Neural progenitor cell (in vitro differentiated cells): ENCODE measurements at regions not wholly inside any gene's neighbourhood (a gene's known extent, or its start where the extent isn't known, plus 50 kb on each side); places are given as distances from the start of the nearest gene placed in this dataset.

Experiments used
- DNase-seq: peaks from one replicate; pipeline ENCODE4 v3.0.0-alpha.2; 2016; ENCODE audit warnings: low spot score
- H2AFZ ChIP-seq: fragments of 200-600 bp; sonication (generic); replicated peaks from 2 replicates; pipeline ENCODE4 v1.6.1; 2016; ENCODE audit warnings: antibody characterized with exemption
- H3F3A ChIP-seq: fragments of 200-600 bp; sonication (generic); 2 replicates; pipeline ENCODE4 v1.6.1; 2016; ENCODE audit warnings: antibody characterized with exemption, low read depth
- H3K27ac ChIP-seq: fragments of 200-600 bp; sonication (generic); 2 replicates; pipeline ENCODE4 v1.5.1; 2016; ENCODE audit warnings: mild to moderate bottlenecking
- H3K27me3 ChIP-seq: fragments of 200-600 bp; sonication (generic); 2 replicates; pipeline ENCODE4 v1.6.1; 2016; ENCODE audit warnings: mild to moderate bottlenecking, moderate library complexity
- H3K36me3 ChIP-seq: fragments of 200-600 bp; sonication (generic); 2 replicates; pipeline ENCODE4 v1.5.1; 2016
- H3K4me1 ChIP-seq: fragments of 200-600 bp; sonication (generic); 2 replicates; pipeline ENCODE4 v1.6.1; 2016; ENCODE audit warnings: mixed run types
- H3K4me2 ChIP-seq: fragments of 200-600 bp; sonication (generic); 2 replicates; pipeline ENCODE4 v1.6.1; 2016
- H3K4me3 ChIP-seq: fragments of 200-600 bp; sonication (generic); 2 replicates; pipeline ENCODE4 v1.5.1; 2016
- H3K79me2 ChIP-seq: fragments of 200-600 bp; sonication (generic); 2 replicates; pipeline ENCODE4 v1.6.1; 2016; ENCODE audit warnings: low read depth
- H3K9ac ChIP-seq: fragments of 200-600 bp; sonication (generic); 2 replicates; pipeline ENCODE4 v1.6.1; 2016
- H3K9me3 ChIP-seq: fragments of 200-600 bp; sonication (generic); 2 replicates; pipeline ENCODE4 v1.5.1; 2016; ENCODE audit warnings: low read depth
- H4K20me1 ChIP-seq: fragments of 200-600 bp; sonication (generic); 2 replicates; pipeline ENCODE4 v1.6.1; 2016; ENCODE audit warnings: low read depth
- H3K27ac Mint-ChIP-seq: 3 replicates; pipeline ENCODE4 v1.8.0; 2021; ENCODE audit warnings: mixed read lengths
- H3K27me3 Mint-ChIP-seq: 2 replicates; pipeline ENCODE4 v1.8.0; 2022; ENCODE audit warnings: low read depth, mild to moderate bottlenecking, inconsistent platforms, moderate library complexity, mixed read lengths; ENCODE audit not compliant: insufficient read depth
- H3K36me3 Mint-ChIP-seq: 3 replicates; pipeline ENCODE4 v1.8.0; 2021; ENCODE audit warnings: mixed read lengths
- H3K4me1 Mint-ChIP-seq: 3 replicates; pipeline ENCODE4 v1.8.0; 2021; ENCODE audit warnings: mixed read lengths
- H3K4me3 Mint-ChIP-seq: 3 replicates; pipeline ENCODE4 v1.8.0; 2021; ENCODE audit warnings: mild to moderate bottlenecking, moderate library complexity, mixed read lengths
- H3K9me3 Mint-ChIP-seq: 3 replicates; pipeline ENCODE4 v1.8.0; 2020; ENCODE audit warnings: mixed read lengths
- CTCF ChIP-seq: fragments of 200-600 bp; sonication (generic); IDR thresholded peaks from 2 replicates; pipeline ENCODE4 v1.5.1; 2017; ENCODE audit warnings: antibody characterized with exemption, mild to moderate bottlenecking
- EZH2 ChIP-seq: fragments of 200-600 bp; sonication (generic); IDR thresholded peaks from 2 replicates; pipeline ENCODE4 v1.6.1; 2017; ENCODE audit warnings: antibody characterized with exemption, mild to moderate bottlenecking, moderate library complexity
- EZH2phosphoT487 ChIP-seq: fragments of 200-600 bp; sonication (generic); IDR thresholded peaks from 2 replicates; pipeline ENCODE4 v1.6.1; 2017; ENCODE audit warnings: antibody characterized with exemption

GRCh38 chr19:28497887-28498286, 715.1 kb downstream of the UQCRFS1 start:
- H3K36me3 ChIP-seq: no peaks in the 10 kb centered on the region
- no peaks in the 10 kb centered on the region for H3K27me3 ChIP-seq
- H3K9me3 Mint-ChIP-seq: no peaks in the 10 kb centered on the region
- H3K4me2 ChIP-seq: no peak overlapping the region
- no peak overlapping the region for H3K4me3 ChIP-seq
- H3K27ac ChIP-seq: no peak overlapping the region
- no peak for TF ChIP-seq CTCF
- no peak for TF ChIP-seq EZH2
- TF ChIP-seq EZH2phosphoT487: no peak
- H4K20me1 ChIP-seq: no peaks in the 10 kb centered on the region
- H3K4me1 ChIP-seq: peaks cover 23% of the 10 kb centered on the region
- H2AFZ ChIP-seq: no peak overlapping the region
- no peaks in the 10 kb centered on the region for H3K9me3 ChIP-seq
- H3K4me3 Mint-ChIP-seq: no peak overlapping the region
- peaks cover 40% of the 10 kb centered on the region for H3K4me1 Mint-ChIP-seq
- no peak overlapping the region for H3K9ac ChIP-seq
- peaks cover 21% of the 10 kb centered on the region for H3F3A ChIP-seq
- no peaks in the 10 kb centered on the region for H3K36me3 Mint-ChIP-seq
- no peak overlapping the region for H3K27ac Mint-ChIP-seq
- no peak for DNase-seq
- peaks cover 7% of the 10 kb centered on the region for H3K27me3 Mint-ChIP-seq
- H3K79me2 ChIP-seq: no peaks in the 10 kb centered on the region

GRCh38 chr19:28497137-28497536, 715.8 kb downstream of the UQCRFS1 start:
- Histone ChIP-seq H3F3A (peaks cover 21% of the 10 kb centered on the region), H3K36me3 (no peaks in the 10 kb centered on the region), H3K4me1 (peaks cover 28% of the 10 kb centered on the region), H3K79me2 (no peaks in the 10 kb centered on the region), H3K4me2 (no peak overlapping the region), H4K20me1 (no peaks in the 10 kb centered on the region), H2AFZ (no peak overlapping the region), H3K4me3 (no peak overlapping the region), H3K9ac (no peak overlapping the region), H3K27ac (no peak overlapping the region), H3K9me3 (no peaks in the 10 kb centered on the region), H3K27me3 (no peaks in the 10 kb centered on the region)
- DNase-seq: no peak
- H3K27ac Mint-ChIP-seq: no peak overlapping the region
- peaks cover 7% of the 10 kb centered on the region for H3K27me3 Mint-ChIP-seq
- no peaks in the 10 kb centered on the region for H3K9me3 Mint-ChIP-seq
- no peak overlapping the region for H3K4me3 Mint-ChIP-seq
- TF ChIP-seq EZH2phosphoT487: no peak
- TF ChIP-seq CTCF: no peak
- TF ChIP-seq EZH2: no peak
- H3K4me1 Mint-ChIP-seq: peaks cover 47% of the 10 kb centered on the region
- H3K36me3 Mint-ChIP-seq: no peaks in the 10 kb centered on the region

GRCh38 chr19:28495046-28495445, 717.9 kb downstream of the UQCRFS1 start:
- H3K9me3 Mint-ChIP-seq: no peaks in the 10 kb centered on the region
- no peaks in the 10 kb centered on the region for H3K79me2 ChIP-seq
- peak overlapping the region; percentile 50 for H3K27ac Mint-ChIP-seq
- H2AFZ ChIP-seq: no peak overlapping the region
- H3K9me3 ChIP-seq: no peaks in the 10 kb centered on the region
- no peak overlapping the region for H3K27ac ChIP-seq
- no peaks in the 10 kb centered on the region for H3K27me3 ChIP-seq
- H3K36me3 ChIP-seq: no peaks in the 10 kb centered on the region
- no peak overlapping the region for H3K4me3 Mint-ChIP-seq
- H3K4me2 ChIP-seq: peak overlapping the region; percentile 63
- H3K4me1 ChIP-seq: peaks cover 34% of the 10 kb centered on the region
- H3K9ac ChIP-seq: no peak overlapping the region
- no peak for DNase-seq
- H4K20me1 ChIP-seq: no peaks in the 10 kb centered on the region
- peaks cover 27% of the 10 kb centered on the region for H3F3A ChIP-seq
- peaks cover 2% of the 10 kb centered on the region for H3K27me3 Mint-ChIP-seq
- TF ChIP-seq EZH2 (no peak), EZH2phosphoT487 (no peak), CTCF (no peak)
- H3K36me3 Mint-ChIP-seq: no peaks in the 10 kb centered on the region
- H3K4me3 ChIP-seq: no peak overlapping the region
- H3K4me1 Mint-ChIP-seq: peaks cover 46% of the 10 kb centered on the region
